SK-N-SH treated with all-trans-retinoic acid at 6 μM for 48 hours (cell line): ENCODE measurements at regions not wholly inside any gene's neighbourhood (a gene's known extent, or its start where the extent isn't known, plus 50 kb on each side); places are given as distances from the start of the nearest gene placed in this dataset.

Source experiments
- ATAC-seq: fragments of 200-7000 bp; cut with Tn5 transposase; 3 replicates; pipeline ENCODE4 v1.9.1; 2020; ENCODE audit warnings: mild to moderate bottlenecking, moderate library complexity
- ARNTL ChIP-seq: fragments of 450-650 bp; formaldehyde crosslinking; IDR thresholded peaks from 2 replicates; pipeline ENCODE4 v1.5.0; 2020; ENCODE audit warnings: low read depth, mild to moderate bottlenecking, moderate library complexity, borderline replicate concordance
- BACH2 ChIP-seq: fragments of 250-450 bp; sonication (Bioruptor Pico); IDR thresholded peaks from 2 replicates; pipeline ENCODE4 v1.9.0; 2021; ENCODE audit warnings: mild to moderate bottlenecking, borderline replicate concordance
- CREB5 ChIP-seq: fragments of 250-450 bp; sonication (Bioruptor Pico); IDR thresholded peaks from 2 replicates; pipeline ENCODE4 v1.5.1; 2020; ENCODE audit warnings: low read depth, mild to moderate bottlenecking, moderate library complexity
- CSDC2 ChIP-seq: fragments of 250-450 bp; sonication (Bioruptor Pico); IDR thresholded peaks from 2 replicates; pipeline ENCODE4 v1.5.0; 2020; ENCODE audit warnings: mild to moderate bottlenecking, moderate library complexity
- CSRNP3 ChIP-seq: fragments of 250-450 bp; sonication (Bioruptor Pico); IDR thresholded peaks from 2 replicates; pipeline ENCODE4 v1.5.1; 2021; ENCODE audit warnings: mild to moderate bottlenecking, moderate library complexity
- ESRRG ChIP-seq: fragments of 250-450 bp; sonication (Bioruptor Pico); IDR thresholded peaks from 2 replicates; pipeline ENCODE4 v1.6.1; 2021; ENCODE audit warnings: mild to moderate bottlenecking
- GLIS3 ChIP-seq: fragments of 250-450 bp; sonication (Bioruptor Pico); IDR thresholded peaks from 2 replicates; pipeline ENCODE4 v1.5.0; 2020; ENCODE audit warnings: mild to moderate bottlenecking, moderate library complexity
- ISL1 ChIP-seq: fragments of 250-450 bp; sonication (Bioruptor Pico); IDR thresholded peaks from 2 replicates; pipeline ENCODE4 v2.1.2; 2022; ENCODE audit warnings: mild to moderate bottlenecking, moderate library complexity
- OSR1 ChIP-seq: fragments of 250-450 bp; sonication (Bioruptor Pico); IDR thresholded peaks from 2 replicates; pipeline ENCODE4 v1.8.0; 2022; ENCODE audit warnings: moderate library complexity, mild to moderate bottlenecking, inconsistent platforms
- PATZ1 ChIP-seq: fragments of 250-450 bp; sonication (Bioruptor Pico); IDR thresholded peaks from 2 replicates; pipeline ENCODE4 v1.8.0; 2020; ENCODE audit warnings: mild to moderate bottlenecking, moderate library complexity, borderline replicate concordance
- PPARA ChIP-seq: fragments of 250-450 bp; sonication (Bioruptor Pico); IDR thresholded peaks from 2 replicates; pipeline ENCODE4 v1.5.0; 2020; ENCODE audit warnings: mild to moderate bottlenecking, borderline replicate concordance
- RARB ChIP-seq: fragments of 250-450 bp; sonication (Bioruptor Pico); IDR thresholded peaks from 2 replicates; pipeline ENCODE4 v1.8.0; 2021; ENCODE audit warnings: mild to moderate bottlenecking, moderate library complexity
- SNAI2 ChIP-seq: fragments of 250-450 bp; sonication (Bioruptor Pico); IDR thresholded peaks from 2 replicates; pipeline ENCODE4 v1.5.0; 2020; ENCODE audit warnings: mild to moderate bottlenecking, moderate library complexity
- TCF4 ChIP-seq: fragments of 250-450 bp; sonication (Bioruptor Pico); IDR thresholded peaks from 2 replicates; pipeline ENCODE4 v1.8.0; 2021; ENCODE audit warnings: mild to moderate bottlenecking, moderate library complexity, borderline replicate concordance
- TOX ChIP-seq: fragments of 250-450 bp; sonication (Bioruptor Pico); IDR thresholded peaks from 2 replicates; pipeline ENCODE4 v1.8.0; 2021; ENCODE audit warnings: mild to moderate bottlenecking, moderate library complexity, borderline replicate concordance
- ZC3H10 ChIP-seq: fragments of 250-450 bp; sonication (Bioruptor Pico); IDR thresholded peaks from 2 replicates; pipeline ENCODE4 v1.5.1; 2021; ENCODE audit warnings: mild to moderate bottlenecking, moderate library complexity
- ZFP3 ChIP-seq: fragments of 250-450 bp; sonication (Bioruptor Pico); IDR thresholded peaks from 2 replicates; pipeline ENCODE4 v1.5.0; 2020; ENCODE audit warnings: mild to moderate bottlenecking, moderate library complexity
- ZFP30 ChIP-seq: fragments of 450-650 bp; formaldehyde crosslinking; IDR thresholded peaks from 2 replicates; pipeline ENCODE4 v1.5.0; 2022; ENCODE audit warnings: mild to moderate bottlenecking, moderate library complexity
- ZNF565 ChIP-seq: fragments of 450-650 bp; formaldehyde crosslinking; conservative IDR thresholded peaks from 2 replicates; pipeline ENCODE4 v1.5.0; 2020; ENCODE audit warnings: low read depth, mild to moderate bottlenecking, moderate library complexity
- ZNF70 ChIP-seq: fragments of 450-650 bp; formaldehyde crosslinking; IDR thresholded peaks from 2 replicates; pipeline ENCODE4 v1.5.0; 2020; ENCODE audit warnings: mild to moderate bottlenecking, moderate library complexity
- ZNF8 ChIP-seq: fragments of 450-650 bp; formaldehyde crosslinking; IDR thresholded peaks from 2 replicates; pipeline ENCODE4 v1.5.0; 2020; ENCODE audit warnings: mild to moderate bottlenecking, moderate library complexity

GRCh38 chr4:181982856-181983255, 260.3 kb upstream of the TENM3 start (continued):
- TF ChIP-seq CREB5 (CRISPR knock-in tag) (no peak), CSRNP3 (CRISPR knock-in tag) (no peak), ZNF565 (no peak)
- TF ChIP-seq, all 23 proteins: peak for 0

- TF ChIP-seq ZNF8, result no peak
- no peak for TF ChIP-seq TCF4 (CRISPR knock-in tag)
- no peak for TF ChIP-seq ISL1 (CRISPR knock-in tag)
- TF ChIP-seq ZFP3 (CRISPR knock-in tag), result no peak
- TF ChIP-seq PPARA, result no peak
- no peak for TF ChIP-seq RARB (CRISPR knock-in tag)
- TF ChIP-seq OSR1, result no peak
- TF ChIP-seq CSDC2, result no peak
- TF ChIP-seq ARNTL (CRISPR knock-in tag), result no peak
- TF ChIP-seq CSRNP3 (CRISPR knock-in tag), result no peak
- no peak for TF ChIP-seq ESRRG (CRISPR knock-in tag)
- TF ChIP-seq CREB5 (CRISPR knock-in tag), result no peak
- no peak for TF ChIP-seq ZC3H10 (CRISPR knock-in tag)
- no peak for TF ChIP-seq SNAI2 (CRISPR knock-in tag)
- no peak for ATAC-seq
Observed at GRCh38 chr4:181987392-181987791, 255.8 kb upstream of the TENM3 start.

GRCh38 chr4:181989071-181989470, 254.1 kb upstream of the TENM3 start:
- no peak for ATAC-seq
- TF ChIP-seq ISL1 (CRISPR knock-in tag) (no peak), PATZ1 (CRISPR knock-in tag) (no peak), ZNF70 (CRISPR knock-in tag) (no peak), GLIS3 (CRISPR knock-in tag) (no peak), PPARA (no peak), CREB5 (CRISPR knock-in tag) (no peak), ZFP30 (CRISPR knock-in tag) (no peak), ZC3H10 (CRISPR knock-in tag) (no peak), BACH2 (CRISPR knock-in tag) (no peak), TOX (CRISPR knock-in tag) (no peak), ESRRG (CRISPR knock-in tag) (no peak)
